Activated CD4-positive, alpha-beta T cell treated with anti-CD3 and anti-CD28 coated beads, Interleukin-2, Interleukin-4, amounts not matched to agents 100 ng/mL and 50 ng/mL, durations not matched to agents 16 hours and 8 hours (primary cell): ENCODE measurements at regions not wholly inside any gene's neighbourhood (a gene's known extent, or its start where the extent isn't known, plus 50 kb on each side); places are given as distances from the start of the nearest gene placed in this dataset.

Experiments used
- DNase-seq: peaks from one replicate; pipeline ENCODE4 v3.0.0-alpha.2; 2020; ENCODE audit warnings: low spot score

DNA sequence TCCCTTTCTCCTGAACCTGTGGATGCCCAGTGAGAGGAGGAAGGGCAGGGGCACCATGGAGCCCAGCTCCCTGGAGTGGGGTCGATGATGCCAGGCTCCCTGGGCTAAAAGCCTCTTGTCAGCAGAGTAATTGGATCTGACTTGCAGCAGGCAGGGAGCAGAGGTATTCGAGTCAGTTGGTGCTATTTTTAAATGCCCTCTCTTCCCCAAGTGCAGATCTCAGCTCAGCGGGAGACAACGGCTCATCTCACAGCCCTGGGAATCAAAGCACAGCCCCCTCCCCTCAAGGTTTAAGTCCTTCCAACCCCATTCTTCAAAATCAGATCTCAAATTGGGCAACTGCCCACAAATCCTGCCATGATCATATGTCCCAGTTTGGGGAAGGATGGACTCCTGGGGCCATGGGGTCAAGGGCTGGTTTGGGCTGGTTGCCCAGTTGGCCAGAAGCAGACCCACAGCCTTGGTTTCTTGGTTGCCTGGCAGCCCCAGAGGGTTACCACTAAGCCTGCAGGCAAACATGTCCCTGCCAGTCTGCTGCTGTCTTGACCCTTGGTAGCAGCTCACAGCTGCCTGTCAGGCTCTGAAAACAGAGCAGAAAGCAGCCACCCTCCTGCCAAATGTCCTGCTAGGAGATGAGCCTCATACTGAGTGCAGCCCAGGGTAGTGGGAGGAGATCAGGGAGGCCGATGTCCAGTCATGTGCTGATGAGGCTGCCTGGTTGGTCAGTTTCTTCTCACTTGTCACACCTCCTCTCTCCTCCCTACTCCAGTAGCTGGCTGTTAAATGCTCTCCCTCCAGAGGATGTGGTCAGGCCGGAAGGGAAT is 244.9 kb downstream of the LOXHD1 start:
- DNase-seq: no peak

DNA sequence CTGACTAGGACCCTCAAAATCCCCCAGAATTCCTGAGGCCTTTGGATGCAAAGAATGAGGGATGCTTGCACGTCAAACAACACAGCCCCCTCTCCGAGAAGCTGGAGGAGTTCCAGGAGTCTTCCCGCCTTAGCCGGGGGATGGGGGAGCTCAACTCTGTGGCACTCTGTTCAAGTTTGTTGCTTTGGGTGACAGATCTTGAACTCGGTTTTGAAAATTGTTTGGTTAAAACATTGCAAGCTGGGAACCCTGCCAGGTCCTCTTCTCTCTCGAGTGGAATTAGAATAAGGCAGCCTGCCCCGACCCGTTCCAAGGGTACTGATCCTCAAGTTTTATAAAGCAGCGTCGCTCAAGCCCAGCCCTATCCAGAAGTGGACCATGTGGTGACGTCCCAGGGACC is 244.1 kb downstream of the LOXHD1 start:
- DNase-seq: no peak

DNA sequence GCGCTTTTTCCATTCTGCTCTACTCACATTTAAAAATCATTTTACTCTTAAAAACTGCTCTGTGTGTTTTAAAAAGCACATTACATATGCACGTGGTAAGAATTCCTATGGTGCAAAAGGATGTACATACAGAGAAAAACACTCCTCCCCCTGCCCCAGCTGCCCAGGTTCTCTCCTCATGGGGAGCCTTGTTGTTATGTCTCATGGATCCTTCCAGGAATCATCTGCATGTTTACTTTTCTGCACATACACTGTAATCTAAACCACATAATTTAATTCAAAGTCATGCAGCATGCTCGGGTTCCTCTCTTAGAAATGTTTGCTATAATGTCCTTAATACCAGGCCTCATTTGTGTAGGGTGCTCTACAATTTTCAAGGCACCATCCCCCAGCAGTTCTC is 243.3 kb downstream of the LOXHD1 start:
- no peak for DNase-seq

DNA sequence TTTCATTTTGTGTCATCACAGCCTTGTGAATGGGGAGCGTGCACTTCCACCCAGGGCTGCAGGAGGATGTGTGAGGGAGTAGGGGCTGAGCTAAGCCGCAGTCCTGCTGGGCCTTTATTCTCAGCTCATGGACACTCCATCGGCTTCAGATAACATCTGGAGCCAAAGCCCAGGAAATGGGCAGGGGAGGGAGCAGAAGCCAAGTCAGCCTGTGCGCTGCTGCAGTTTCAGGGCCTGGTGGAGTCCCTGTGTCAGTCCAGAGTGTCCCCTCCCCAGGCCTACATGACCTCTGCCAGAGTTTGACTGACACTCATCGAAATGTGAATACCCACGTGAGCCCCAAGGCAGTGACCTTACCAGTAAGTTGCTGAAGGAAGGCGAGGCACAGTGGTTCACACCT is 242.2 kb downstream of the LOXHD1 start:
- no peak for DNase-seq

DNA sequence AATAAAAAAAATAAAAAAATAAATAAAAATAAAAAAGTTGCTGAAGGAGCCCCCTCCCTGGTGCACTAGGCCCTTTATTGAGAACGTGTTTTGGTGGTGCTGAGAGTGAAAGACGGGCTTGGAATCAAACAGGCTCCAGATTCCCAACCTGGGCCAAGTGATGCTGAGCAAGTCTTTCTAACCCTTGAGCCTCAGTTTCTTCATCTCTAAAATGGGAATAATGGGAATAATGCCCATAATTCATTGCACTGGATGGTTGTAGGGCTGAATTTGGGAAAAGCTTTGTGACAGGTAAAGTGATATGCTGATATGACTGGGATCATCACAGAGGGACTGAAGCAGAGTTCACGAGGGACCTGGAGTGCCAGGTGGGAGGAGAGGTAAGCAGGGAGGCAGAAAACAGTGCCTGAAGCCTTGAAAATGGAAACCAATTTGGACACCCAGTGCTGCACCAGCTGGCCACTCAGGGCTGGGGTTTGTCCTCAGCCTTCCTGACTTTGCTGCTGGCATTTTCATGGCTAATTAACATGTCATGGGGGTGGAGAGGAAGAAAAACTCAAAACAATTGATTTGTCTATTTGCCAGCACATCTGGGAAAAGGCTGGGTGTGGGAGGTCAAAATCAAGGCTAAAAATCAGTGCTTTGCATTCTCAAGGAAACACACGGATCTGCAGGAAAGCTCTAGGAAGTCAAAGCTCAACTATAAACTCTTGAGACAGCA is 241.3 kb downstream of the LOXHD1 start:
- no peak for DNase-seq

DNA sequence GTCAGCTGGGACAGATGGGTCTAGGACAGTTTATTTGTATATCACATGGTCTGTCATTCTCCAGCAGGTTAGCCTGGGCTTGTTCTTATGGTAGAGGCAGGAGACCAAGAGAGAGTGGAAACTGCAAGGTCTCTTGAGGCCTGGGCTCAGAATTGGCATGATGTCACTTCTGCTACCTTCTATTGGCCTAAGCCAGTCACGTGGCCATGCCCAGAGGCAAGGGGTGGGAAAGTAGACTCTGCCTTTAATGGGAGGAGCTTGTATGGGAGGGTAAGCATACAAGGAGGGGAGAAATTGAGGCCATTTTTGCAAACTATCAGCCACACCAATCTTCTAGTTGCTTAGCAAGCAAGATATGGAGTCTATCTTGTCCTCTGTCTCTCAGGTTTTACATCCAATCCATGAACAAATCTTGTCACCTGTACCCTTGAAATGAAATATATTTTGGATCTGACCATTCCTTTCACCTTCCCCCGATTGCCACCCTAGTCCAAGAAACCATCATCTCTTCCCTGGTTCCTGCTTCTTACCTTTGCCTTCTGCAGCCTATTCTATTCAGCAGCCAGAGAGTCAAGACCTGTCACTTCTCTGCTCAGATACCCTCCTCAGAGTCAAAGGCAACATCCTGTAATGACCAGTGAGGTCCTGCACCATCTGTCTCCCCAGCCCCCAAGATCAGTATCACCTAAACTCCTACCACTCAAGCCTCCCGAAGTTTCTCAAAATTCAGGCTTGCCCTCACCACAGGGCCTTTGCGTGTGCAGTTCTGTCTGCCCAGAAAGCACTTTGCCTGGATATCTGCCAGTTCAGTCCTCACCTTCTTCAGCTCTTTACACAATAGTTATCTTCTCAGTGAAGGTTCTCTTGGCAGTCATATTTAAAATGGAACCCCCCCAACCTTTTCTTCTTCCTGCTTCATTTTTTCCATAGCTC is 240.0 kb downstream of the LOXHD1 start:
- peak; percentile 7 for DNase-seq

DNA sequence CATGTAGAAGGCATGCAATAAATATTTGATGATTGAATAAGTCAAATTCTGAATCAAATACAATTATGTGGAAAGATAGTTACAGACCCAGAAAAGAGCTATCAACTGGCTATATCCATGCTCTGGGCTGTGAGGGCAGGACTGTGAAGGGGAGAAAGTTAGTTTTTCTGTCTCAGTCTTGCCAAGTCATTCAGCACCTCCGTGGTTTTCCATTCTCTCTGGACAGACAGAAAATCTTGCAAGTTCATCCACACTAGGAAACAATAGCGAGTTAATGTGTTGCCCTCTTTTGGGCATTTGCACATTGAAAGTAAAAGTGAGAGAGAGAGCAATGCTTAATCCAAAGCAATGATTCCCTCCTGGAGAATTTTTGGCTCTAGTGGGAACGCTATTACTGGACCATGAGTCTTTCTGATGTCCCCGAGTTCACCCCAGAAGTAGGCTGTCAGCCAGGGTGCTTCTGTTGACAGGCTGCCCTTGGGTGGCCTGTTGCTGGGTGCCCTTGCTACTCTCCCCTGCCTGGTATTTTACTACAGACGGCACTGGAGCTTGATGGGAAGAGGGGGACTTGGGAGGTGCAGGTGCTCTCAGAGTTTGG is 238.3 kb downstream of the LOXHD1 start:
- DNase-seq: no peak

DNA sequence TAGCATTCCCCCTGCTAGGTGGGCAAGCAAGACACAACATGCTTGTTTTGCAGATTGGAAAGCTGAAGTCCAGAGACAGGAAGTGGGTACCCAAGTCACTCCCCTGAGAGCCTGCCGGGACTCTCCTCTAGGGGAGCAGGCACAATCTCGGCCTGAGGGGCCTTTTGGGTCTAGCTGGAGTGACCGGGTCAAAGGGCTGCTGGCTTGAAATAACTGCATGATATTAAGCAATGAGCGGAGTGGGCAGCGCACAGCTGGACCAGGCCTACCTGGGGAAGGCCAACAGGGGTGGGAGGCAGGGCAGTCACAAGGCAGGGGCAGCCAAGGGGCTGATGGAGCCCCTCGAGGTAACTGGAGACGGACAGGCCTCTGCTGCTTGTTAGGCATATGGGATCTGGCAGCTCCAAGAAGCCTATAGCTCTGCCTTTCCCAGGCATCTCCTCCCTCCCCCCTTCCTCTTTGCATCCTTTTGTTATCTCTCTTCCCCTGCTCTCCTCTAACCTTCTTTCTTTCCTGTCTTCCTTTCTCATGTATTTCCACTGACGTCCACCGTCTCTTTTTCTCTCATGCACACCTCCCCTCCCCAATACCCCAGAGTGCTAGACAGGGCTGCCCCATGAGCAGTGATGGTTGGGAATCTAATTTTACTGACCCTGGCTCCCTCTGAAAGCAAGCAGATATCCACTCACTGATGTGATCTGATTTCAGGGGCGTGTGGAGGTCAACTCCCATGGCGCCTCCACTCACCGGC is 237.5 kb downstream of the LOXHD1 start:
- DNase-seq: no peak

DNA sequence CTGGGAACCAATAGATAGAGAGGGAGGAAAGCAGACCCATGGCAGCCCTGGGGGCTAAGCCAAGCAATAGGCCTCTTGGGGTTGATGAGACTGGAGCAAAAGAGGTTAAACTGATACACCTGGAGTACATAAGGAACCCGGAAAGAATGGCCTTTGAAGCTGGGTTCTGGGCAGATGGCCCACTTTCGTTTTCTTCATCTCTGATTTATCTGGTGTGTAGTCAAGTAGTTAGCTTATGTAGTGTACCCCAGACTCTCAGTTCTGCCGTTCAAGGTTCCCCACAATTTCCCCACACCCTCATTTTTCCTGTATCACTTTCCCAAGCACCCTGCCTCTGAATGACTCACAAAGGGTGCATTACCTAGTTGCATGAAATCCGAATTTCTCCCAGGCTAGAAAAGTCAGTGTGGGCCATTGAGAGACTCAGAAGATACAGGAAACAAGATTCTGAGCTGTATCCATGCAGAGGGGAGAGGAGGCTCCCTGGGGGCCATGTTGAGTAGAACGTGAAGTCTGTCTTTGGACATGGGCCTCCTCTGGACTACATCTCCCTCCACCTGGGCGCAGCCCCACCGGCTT is 235.0 kb downstream of the LOXHD1 start:
- no peak for DNase-seq

DNA sequence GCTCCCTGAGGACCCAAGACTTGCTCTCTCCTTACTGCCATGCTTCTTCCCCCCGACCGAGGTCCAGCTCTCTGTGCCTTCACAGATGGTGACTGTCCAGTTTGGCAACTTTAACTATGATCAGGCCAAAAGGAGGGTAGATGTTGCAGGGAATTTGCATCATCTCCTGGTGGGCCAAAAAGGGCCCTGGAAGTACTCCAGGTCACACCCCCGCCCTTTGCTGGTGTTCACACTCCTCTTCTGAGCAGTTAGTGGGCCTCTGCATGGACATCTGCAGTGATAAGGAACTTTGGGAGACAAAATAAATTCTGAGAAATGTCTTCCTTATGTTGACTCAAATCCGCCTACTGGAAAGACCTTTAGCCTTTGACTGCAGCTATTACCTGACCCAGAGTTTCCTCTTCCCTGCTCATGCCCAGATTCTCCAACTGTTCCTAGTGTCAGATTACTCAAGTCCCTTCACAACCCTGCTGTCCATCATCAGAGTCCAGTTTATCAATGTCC is 234.4 kb downstream of the LOXHD1 start:
- DNase-seq: no peak

DNA sequence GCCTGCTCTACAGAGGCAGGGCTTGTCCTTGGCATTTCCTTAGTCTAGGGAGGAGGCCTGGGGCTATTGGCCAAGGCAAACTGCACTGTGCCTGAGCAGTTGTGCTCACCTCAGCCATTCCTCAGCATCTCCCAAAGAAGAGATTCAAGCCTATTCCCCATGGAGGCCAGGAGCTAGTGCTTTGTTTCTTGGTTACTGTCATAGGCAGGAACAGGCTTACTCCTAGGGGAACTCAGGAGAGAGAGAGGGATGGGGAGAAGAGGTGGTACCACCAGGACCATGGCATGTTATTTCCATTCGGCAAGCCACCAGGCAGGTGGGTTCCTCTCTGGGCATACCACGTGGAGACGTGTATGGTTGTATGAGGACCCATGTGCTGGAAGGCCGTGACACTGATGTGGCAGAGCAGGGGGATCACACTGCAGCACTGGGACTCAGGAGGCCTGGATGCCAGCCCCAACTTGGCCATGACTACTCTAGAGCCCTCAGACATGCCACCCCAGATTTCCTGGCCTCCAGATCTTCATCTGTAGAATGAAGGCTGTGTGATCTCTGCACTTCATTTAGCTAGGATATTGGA is 233.7 kb downstream of the LOXHD1 start:
- no peak for DNase-seq

DNA sequence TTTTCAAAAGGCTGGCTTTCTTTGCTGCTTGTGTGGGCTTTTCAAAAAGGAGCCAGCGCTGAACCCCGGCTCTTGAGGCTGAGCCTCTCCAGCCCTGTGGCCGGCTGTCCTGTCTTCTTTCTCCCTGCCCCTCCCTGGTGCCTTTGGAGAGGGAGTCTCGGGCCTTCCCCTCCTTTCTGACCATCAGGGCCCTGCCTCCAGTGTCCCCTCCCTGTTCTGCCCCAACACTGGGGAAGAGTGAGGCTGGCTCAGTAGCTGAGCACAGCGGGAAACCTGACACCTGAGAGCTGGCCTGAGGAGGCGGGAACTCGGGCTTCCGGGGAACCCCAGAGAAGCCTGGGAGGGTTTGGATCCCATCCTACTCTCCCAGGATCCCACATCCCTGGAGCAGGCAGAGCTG is 232.1 kb downstream of the LOXHD1 start:
- DNase-seq: no peak

DNA sequence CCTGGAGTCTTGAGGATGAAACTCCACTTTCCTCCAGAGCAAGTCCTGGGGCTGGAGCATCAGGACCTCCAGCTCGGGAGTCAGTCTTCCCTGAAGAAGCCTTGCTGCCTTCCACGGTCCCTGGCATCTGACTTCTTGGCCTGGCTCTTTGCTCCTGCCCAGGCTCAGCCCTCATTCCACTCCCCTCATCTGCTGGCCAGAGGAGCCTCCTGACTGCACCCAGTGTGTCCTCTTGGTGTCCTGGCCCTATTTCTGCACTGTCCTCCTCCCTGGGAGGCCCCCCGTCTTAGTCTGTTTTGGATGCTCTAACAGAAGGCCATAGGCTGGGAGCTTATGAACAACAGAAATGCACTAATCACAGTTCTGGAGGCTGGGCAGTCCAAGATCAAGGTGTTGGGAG is 231.5 kb downstream of the LOXHD1 start:
- no peak for DNase-seq

DNA sequence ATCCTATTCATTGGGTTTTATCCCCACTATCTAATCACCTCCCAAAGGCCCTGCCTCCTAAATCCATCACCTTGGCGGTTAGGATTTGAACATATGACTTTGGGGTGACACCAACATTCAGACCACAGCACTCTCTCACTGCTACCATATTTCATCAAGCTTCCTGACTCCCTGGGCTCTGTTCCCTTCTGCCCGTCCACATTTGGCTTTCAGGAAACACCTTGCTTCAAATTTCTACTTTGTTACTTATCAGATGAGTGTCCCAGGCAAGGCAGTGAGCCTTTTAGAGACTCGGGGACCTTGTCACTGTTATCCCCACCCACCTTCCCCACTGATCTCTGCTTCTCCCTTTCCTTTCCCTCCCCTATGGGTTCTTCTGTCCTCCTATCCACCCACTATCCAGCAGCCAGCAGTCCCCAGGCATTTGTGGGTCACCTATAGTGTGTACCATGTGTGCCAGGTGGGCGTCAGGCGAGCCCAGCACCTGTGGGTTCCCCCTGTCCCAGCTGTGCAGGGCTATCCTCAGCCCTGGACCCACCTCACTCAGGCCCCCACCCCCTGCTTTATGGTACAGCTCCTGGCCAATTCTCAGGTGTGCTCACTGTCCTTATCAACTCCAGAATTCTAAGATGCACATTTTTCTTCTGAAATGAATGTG is 230.9 kb downstream of the LOXHD1 start:
- DNase-seq: no peak

DNA sequence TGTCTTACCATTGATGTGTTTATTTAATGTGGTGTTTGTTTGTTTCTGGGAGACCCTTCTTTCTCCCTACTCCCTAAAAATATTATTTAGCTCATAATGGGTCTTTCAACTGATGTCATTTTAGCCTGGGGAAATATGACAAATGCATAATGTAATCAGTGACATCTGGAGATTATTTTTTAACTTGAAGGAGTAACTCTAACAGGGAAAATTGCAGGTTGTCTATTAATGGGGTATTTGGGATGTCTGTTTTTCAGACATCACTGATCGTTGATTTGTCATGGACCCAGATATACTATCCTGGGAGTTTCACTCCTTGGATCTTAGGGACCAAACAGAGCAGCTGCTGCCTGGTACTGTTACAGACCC is 230.4 kb downstream of the LOXHD1 start:
- DNase-seq: no peak
